ENCODE measurements at regions not wholly inside any gene's neighbourhood (a gene's known extent, or its start where the extent isn't known, plus 50 kb on each side); places are given as distances from the start of the nearest gene placed in this dataset.
"Not testable (repeated sequence)": the region's sequence is repeated elsewhere in the genome, so short reads cannot be mapped to it uniquely, and the experiment has no call there.

DNA sequence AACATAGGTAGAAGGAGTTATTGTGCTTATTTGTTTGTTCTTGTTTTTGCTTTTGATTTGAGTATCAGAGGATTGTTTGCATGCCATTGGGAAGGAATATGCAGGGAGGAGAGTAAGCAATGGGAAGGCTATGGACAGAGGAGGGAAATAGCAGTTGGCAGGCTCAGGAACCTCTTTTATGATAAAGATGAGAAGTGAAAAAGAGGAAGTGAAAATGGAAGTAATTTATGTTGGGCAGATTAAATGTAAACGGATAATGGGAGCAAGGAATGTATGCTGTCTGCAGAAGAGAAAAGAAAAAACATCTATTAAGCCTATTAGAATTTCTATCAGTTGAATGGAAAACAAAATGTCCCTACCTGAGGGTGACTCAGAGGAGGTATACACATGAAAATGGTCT, 90.1 kb upstream of the NPSR1 start:
- no peak for DNase-seq (ENCODE audit: low spot score)
- no peak overlapping the region for H3K27ac Mint-ChIP-seq
- H3K27me3 Mint-ChIP-seq (ENCODE audit: low read depth), result no peaks in the 10 kb centered on the region
- no peaks in the 10 kb centered on the region for H3K4me1 Mint-ChIP-seq (ENCODE audit: low read depth)
- H3K4me3 Mint-ChIP-seq (ENCODE audit: low read depth), result no peak overlapping the region
- H3K36me3 Mint-ChIP-seq (ENCODE audit: low read depth), result no peaks in the 10 kb centered on the region
- intact Hi-C loops (cut with micrococcal nuclease), result no loop called here
- H3K9me3 Mint-ChIP-seq, result peaks cover 15% of the 10 kb centered on the region

DNA sequence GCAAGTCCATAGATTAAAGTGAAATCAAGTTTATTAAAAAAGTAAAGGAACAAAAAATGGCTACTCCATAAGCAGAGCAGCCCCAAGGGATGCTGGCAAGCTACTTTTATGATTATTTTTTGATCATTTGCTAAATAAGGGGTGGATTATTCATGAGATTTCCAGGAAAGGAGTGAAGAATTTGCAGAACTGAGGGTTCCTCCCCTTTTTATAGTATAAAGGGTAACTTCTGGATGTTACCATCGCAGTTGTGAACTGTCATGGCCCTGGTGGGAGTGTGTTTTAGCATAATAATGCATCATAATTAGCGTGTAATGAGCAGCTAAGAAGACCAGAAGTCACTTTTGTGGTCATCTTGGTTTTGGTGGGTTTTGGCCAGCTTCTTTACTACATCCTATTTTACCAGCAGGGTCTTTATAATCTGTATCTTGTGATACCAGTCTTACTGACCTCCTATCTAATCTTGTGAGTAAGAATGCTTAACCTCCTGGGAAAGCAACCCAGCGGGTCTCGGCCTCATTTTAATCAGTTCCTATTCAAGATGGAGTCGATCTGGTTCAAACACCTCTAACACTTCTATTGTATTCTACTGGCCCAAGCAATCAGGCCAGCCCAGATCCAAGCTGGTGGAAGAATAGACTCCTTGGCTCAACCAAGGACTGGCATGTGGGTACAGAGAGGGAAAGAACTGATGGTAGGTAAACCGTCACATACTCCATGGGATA, 87.9 kb upstream of the NPSR1 start:
- no peaks in the 10 kb centered on the region for H3K4me1 Mint-ChIP-seq (ENCODE audit: low read depth)
- H3K9me3 Mint-ChIP-seq, result peaks cover 15% of the 10 kb centered on the region
- H3K36me3 Mint-ChIP-seq (ENCODE audit: low read depth), result no peaks in the 10 kb centered on the region
- H3K27me3 Mint-ChIP-seq (ENCODE audit: low read depth), result no peaks in the 10 kb centered on the region
- no peak overlapping the region for H3K4me3 Mint-ChIP-seq (ENCODE audit: low read depth)
- DNase-seq (ENCODE audit: low spot score), result no peak
- intact Hi-C loops (cut with micrococcal nuclease), result no loop called here
- H3K27ac Mint-ChIP-seq, result no peak overlapping the region

DNA sequence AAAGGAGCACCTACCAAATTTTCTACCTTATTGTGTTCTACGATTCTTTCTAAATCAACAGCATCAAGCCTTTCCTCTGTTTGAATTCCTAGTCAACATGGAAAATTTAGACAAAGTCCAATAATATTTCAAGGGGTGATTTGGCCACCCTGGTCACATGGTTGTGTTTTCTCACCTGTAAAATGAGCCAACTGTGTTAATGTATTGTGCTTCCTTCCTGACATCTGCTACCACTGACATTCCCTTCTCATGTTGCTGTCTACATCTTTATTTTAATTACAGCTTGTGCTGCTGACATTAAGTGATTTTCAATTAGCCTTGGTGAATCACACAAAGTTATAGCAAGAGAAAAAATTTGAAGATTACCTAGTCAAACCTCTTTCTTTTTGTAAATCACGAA, 83.0 kb upstream of the NPSR1 start:
- no peak overlapping the region for H3K4me3 Mint-ChIP-seq (ENCODE audit: low read depth)
- H3K36me3 Mint-ChIP-seq (ENCODE audit: low read depth), result no peaks in the 10 kb centered on the region
- intact Hi-C loops (cut with micrococcal nuclease), result no loop called here
- H3K4me1 Mint-ChIP-seq (ENCODE audit: low read depth), result no peaks in the 10 kb centered on the region
- H3K27ac Mint-ChIP-seq, result no peak overlapping the region
- DNase-seq (ENCODE audit: low spot score), result no peak
- H3K9me3 Mint-ChIP-seq, result peaks cover 27% of the 10 kb centered on the region
- no peaks in the 10 kb centered on the region for H3K27me3 Mint-ChIP-seq (ENCODE audit: low read depth)

DNA sequence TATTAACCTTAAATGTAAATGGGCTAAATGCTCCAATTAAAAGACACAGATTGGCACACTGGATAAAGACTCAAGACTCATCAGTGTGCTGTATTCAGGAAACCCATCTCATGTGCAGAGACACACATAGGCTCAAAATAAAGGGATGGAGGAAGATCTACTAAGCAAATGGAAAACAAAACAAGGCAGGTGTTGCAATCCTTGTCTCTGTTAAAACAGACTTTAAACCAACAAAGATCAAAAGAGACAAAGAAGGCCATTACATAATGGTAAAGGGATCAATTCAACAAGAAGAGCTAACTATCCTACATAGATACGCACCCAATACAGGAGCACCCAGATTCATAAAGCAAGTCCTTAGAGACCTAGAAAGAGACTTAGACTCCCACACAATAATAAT, 80.1 kb upstream of the NPSR1 start:
- H3K36me3 Mint-ChIP-seq (ENCODE audit: low read depth); intact Hi-C loops (cut with micrococcal nuclease); H3K27ac Mint-ChIP-seq; H3K4me1 Mint-ChIP-seq (ENCODE audit: low read depth); H3K4me3 Mint-ChIP-seq (ENCODE audit: low read depth); DNase-seq (ENCODE audit: low spot score); H3K27me3 Mint-ChIP-seq (ENCODE audit: low read depth): not testable (repeated sequence)
- peaks cover 29% of the 10 kb centered on the region for H3K9me3 Mint-ChIP-seq

DNA sequence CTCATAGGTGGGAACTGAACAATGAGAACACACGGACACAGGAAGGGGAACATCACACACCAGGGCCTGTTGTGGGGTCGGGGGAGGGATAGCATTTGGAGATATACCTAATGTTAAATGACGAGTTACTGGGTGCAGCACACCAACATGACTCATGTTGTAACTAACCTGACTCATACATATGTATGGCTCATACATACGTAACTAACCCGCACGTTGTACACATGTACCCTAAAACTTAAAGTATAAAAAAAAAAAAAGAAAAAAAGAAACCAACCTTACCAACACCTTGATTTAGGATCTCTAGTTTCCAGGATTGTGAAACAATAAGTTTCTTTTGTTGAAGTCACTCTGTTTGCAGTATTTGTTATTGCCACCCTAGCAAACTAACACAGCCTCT, 76.3 kb upstream of the NPSR1 start:
- H3K27me3 Mint-ChIP-seq (ENCODE audit: low read depth); H3K4me1 Mint-ChIP-seq (ENCODE audit: low read depth); H3K36me3 Mint-ChIP-seq (ENCODE audit: low read depth); DNase-seq (ENCODE audit: low spot score); intact Hi-C loops (cut with micrococcal nuclease); H3K27ac Mint-ChIP-seq; H3K4me3 Mint-ChIP-seq (ENCODE audit: low read depth): not testable (repeated sequence)
- peaks cover 17% of the 10 kb centered on the region for H3K9me3 Mint-ChIP-seq

DNA sequence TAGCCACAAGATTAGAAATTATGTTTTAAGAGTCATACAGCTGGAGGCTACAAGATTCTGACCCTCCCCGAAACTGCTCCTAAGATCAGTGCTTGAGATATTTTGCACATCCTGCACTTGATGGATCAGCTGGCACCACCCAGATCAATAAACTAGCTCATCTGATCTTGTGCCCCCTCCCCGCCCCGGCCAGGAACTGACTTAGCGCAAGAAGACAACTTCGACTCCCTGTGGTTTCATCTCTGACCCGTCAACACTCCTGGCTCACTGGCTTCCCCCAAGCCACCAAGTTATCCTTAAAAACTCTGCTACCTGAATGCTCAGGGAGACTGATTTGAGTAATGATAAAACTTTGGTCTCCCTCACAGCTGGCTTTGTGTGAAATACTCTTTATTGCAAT, 73.5 kb upstream of the NPSR1 start:
- H3K9me3 Mint-ChIP-seq, result peaks cover 3% of the 10 kb centered on the region
- H3K27ac Mint-ChIP-seq, result no peak overlapping the region
- H3K4me1 Mint-ChIP-seq (ENCODE audit: low read depth), result no peaks in the 10 kb centered on the region
- intact Hi-C loops (cut with micrococcal nuclease), result no loop called here
- no peaks in the 10 kb centered on the region for H3K27me3 Mint-ChIP-seq (ENCODE audit: low read depth)
- no peak overlapping the region for H3K4me3 Mint-ChIP-seq (ENCODE audit: low read depth)
- no peak for DNase-seq (ENCODE audit: low spot score)
- no peaks in the 10 kb centered on the region for H3K36me3 Mint-ChIP-seq (ENCODE audit: low read depth)

DNA sequence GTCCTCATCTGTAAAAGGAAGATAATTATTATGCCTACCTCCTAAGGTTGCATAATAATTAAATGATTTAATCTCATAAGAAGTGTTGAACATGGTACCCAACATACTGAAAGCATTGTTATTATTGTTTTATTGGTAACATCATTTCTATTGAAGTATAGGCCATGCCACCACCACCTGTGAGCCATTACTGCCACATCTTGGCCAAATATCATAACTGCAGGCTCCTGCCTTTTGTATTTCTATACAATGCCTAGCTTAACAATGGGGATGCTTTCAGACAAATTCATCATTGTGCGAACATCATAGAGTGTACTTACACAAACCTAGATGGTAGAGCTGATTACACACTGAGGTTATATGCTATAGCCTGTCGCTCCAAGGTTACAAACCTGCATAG, 61.1 kb upstream of the NPSR1 start:
- Mint-ChIP-seq H3K4me3 (ENCODE audit: low read depth) (no peak overlapping the region), H3K9me3 (peaks cover 10% of the 10 kb centered on the region), H3K36me3 (ENCODE audit: low read depth) (no peaks in the 10 kb centered on the region), H3K27me3 (ENCODE audit: low read depth) (no peaks in the 10 kb centered on the region), H3K27ac (no peak overlapping the region), H3K4me1 (ENCODE audit: low read depth) (no peaks in the 10 kb centered on the region)
- intact Hi-C loops (cut with micrococcal nuclease), result no loop called here
- DNase-seq (ENCODE audit: low spot score), result no peak

DNA sequence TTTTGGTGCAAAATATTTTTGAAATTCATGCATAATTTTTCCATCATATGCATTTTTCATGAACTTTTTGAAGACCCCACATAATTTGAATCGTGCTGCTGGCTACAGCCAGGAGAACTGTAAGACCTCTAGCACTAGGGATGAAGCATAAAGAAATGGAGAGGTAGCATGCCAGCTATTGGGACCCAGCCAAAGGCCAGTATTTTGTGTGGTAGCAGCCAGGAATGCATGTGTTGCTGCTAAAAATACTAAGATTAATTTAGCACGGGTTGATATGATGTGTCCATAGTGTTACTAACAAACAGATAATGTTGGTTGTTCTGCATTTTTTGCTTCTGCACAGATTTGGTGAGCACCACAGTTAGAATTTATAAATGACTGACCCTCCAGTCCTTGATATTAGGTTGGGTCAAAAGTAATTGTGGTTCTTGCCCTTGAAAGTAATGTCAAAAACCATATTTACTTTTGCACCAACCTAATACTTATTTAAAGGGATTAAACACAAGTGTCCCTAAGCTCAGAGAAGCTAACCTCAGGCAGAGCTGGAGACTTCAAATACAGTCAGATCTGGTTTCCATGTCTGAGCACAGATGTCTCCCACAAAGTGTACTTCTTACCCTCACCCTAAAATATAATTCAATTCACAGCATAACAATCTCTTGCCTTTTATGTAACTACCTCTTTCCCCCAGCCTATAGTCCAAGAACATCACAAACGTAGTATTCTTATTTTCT, 54.1 kb upstream of the NPSR1 start:
- Mint-ChIP-seq H3K36me3 (ENCODE audit: low read depth) (no peaks in the 10 kb centered on the region), H3K4me1 (ENCODE audit: low read depth) (no peaks in the 10 kb centered on the region), H3K27ac (no peak overlapping the region), H3K4me3 (ENCODE audit: low read depth) (no peak overlapping the region), H3K9me3 (no peaks in the 10 kb centered on the region), H3K27me3 (ENCODE audit: low read depth) (no peaks in the 10 kb centered on the region)
- DNase-seq (ENCODE audit: low spot score), result no peak
- intact Hi-C loops (cut with micrococcal nuclease), result no loop called here
